NCI-H1048 (cell line): ENCODE measurements at regions not wholly inside any gene's neighbourhood (a gene's known extent, or its start where the extent isn't known, plus 50 kb on each side); places are given as distances from the start of the nearest gene placed in this dataset.

Experiments
- DNase-seq: peaks from one replicate; lab custom pipeline; 2025; lab: John Stamatoyannopoulos, UW

- no peak for DNase-seq
Observed at GRCh38 chr3:1953536-1953935, 145.1 kb upstream of the CNTN4 start.

GRCh38 chr3:1954632-1955031 lies 144.0 kb upstream of the CNTN4 start:
- no peak for DNase-seq

- DNase-seq, result no peak
Observed at GRCh38 chr3:1955170-1955569, 143.5 kb upstream of the CNTN4 start.

- DNase-seq, result no peak
Observed at GRCh38 chr3:1955750-1956149, 142.9 kb upstream of the CNTN4 start.

- no peak for DNase-seq
Observed at GRCh38 chr3:1960506-1960905, 138.2 kb upstream of the CNTN4 start.

- no peak for DNase-seq
Observed at GRCh38 chr3:1962396-1963088, 136.1 kb upstream of the CNTN4 start.

GRCh38 chr3:1963896-1964295 lies 134.8 kb upstream of the CNTN4 start:
- DNase-seq, result no peak

- no peak for DNase-seq
Observed at GRCh38 chr3:1967525-1967924, 131.1 kb upstream of the CNTN4 start.

- DNase-seq, result no peak
Observed at GRCh38 chr3:1969281-1969680, 129.4 kb upstream of the CNTN4 start.

- no peak for DNase-seq
Observed at GRCh38 chr3:1971780-1972179, 126.9 kb upstream of the CNTN4 start.

GRCh38 chr3:1979961-1980615 lies 118.6 kb upstream of the CNTN4 start:
- no peak for DNase-seq

GRCh38 chr3:1987980-1988379 lies 110.7 kb upstream of the CNTN4 start:
- DNase-seq, result no peak

- DNase-seq, result no peak
Observed at GRCh38 chr3:1998739-1999138, 99.9 kb upstream of the CNTN4 start.

- DNase-seq, result no peak
Observed at GRCh38 chr3:2001306-2002108, 97.2 kb upstream of the CNTN4 start.

- DNase-seq, result no peak
Observed at GRCh38 chr3:2023959-2024358, 74.7 kb upstream of the CNTN4 start.

GRCh38 chr3:2024713-2025112 lies 74.0 kb upstream of the CNTN4 start:
- no peak for DNase-seq

- no peak for DNase-seq
Observed at GRCh38 chr3:2029559-2029958, 69.1 kb upstream of the CNTN4 start.

GRCh38 chr3:2036076-2036475 lies 62.6 kb upstream of the CNTN4 start:
- DNase-seq, result no peak

- no peak for DNase-seq
Observed at GRCh38 chr3:2041931-2042330, 56.7 kb upstream of the CNTN4 start.
